Peyer's patch (tissue), 4 donors: ENCODE measurements at regions not wholly inside any gene's neighbourhood (a gene's known extent, or its start where the extent isn't known, plus 50 kb on each side); places are given as distances from the start of the nearest gene placed in this dataset.

Experiments used
- CTCF ChIP-seq, 6 experiments: fragments of 450-650 bp in 4 of 6; fragments of 200-600 bp in 2 of 6; sonication (generic) in 1 of 6; IDR thresholded peaks; one replicate each; pipeline ENCODE4 v1.5.1; 2017 to 2019; ENCODE audit warnings: antibody characterized with exemption in 6 of 6, mild to moderate bottlenecking in 3 of 6, moderate library complexity in 1 of 6
- POLR2A ChIP-seq, 2 donors: fragments of 450-650 bp; IDR thresholded peaks; one replicate each; pipeline ENCODE4 v1.5.1; 2017; ENCODE audit warnings: antibody characterized with exemption in 2 of 2, mild to moderate bottlenecking in 2 of 2, moderate library complexity in 2 of 2

- TF ChIP-seq POLR2A (IDR thresholded peaks at IDR 0.05): no peak
- TF ChIP-seq CTCF (IDR thresholded peaks at IDR 0.05): no peak
These were observed 69.0 kb upstream of the BASP1 start for GRCh38 chr5:17148481-17148880.
